Ishikawa (cell line): ENCODE measurements at regions not wholly inside any gene's neighbourhood (a gene's known extent, or its start where the extent isn't known, plus 50 kb on each side); places are given as distances from the start of the nearest gene placed in this dataset.

Source experiments
- CEBPB ChIP-seq: IDR thresholded peaks from 2 replicates; pipeline ENCODE4 v1.6.1; 2012
- CREB1 ChIP-seq: IDR thresholded peaks from 2 replicates; pipeline ENCODE4 v1.6.1; 2012; ENCODE audit warnings: low read depth
- EGR1 ChIP-seq: IDR thresholded peaks from 2 replicates; pipeline ENCODE4 v1.6.1; 2012
- EP300 ChIP-seq: IDR thresholded peaks from 2 replicates; pipeline ENCODE4 v1.6.1; 2012; ENCODE audit warnings: borderline replicate concordance
- FOXM1 ChIP-seq: IDR thresholded peaks from 2 replicates; pipeline ENCODE4 v1.6.1; 2012; ENCODE audit warnings: low read depth, borderline replicate concordance
- MAX ChIP-seq: IDR thresholded peaks from 2 replicates; pipeline ENCODE4 v1.6.1; 2012
- NFIC ChIP-seq: IDR thresholded peaks from 2 replicates; pipeline ENCODE4 v1.6.1; 2012
- RAD21 ChIP-seq: IDR thresholded peaks from 2 replicates; pipeline ENCODE4 v1.6.1; 2012; ENCODE audit warnings: low read depth
- REST ChIP-seq: IDR thresholded peaks from 2 replicates; pipeline ENCODE4 v1.6.1; 2012; ENCODE audit warnings: low read depth, mild to moderate bottlenecking
- TAF1 ChIP-seq: IDR thresholded peaks from 2 replicates; pipeline ENCODE4 v1.6.1; 2012; ENCODE audit warnings: low read depth, mild to moderate bottlenecking
- TCF12 ChIP-seq: IDR thresholded peaks from 2 replicates; pipeline ENCODE4 v1.6.1; 2012; ENCODE audit warnings: low read depth
- TEAD4 ChIP-seq: IDR thresholded peaks from 2 replicates; pipeline ENCODE4 v1.6.1; 2012
- USF1 ChIP-seq: IDR thresholded peaks from 2 replicates; pipeline ENCODE4 v1.6.1; 2012
- YY1 ChIP-seq: IDR thresholded peaks from 2 replicates; pipeline ENCODE4 v1.6.1; 2012; ENCODE audit warnings: low read depth
- ZBTB7A ChIP-seq: IDR thresholded peaks from 2 replicates; pipeline ENCODE4 v1.6.1; 2012; ENCODE audit warnings: low read depth

GRCh38 chr15:94027581-94027980 lies 203.8 kb upstream of the MCTP2 start:
- TF ChIP-seq TEAD4 (no peak), TCF12 (no peak), NFIC (no peak), TAF1 (no peak), MAX (no peak), FOXM1 (no peak), CEBPB (no peak), USF1 (no peak), YY1 (no peak), EP300 (no peak), RAD21 (no peak), EGR1 (no peak), REST (no peak)

GRCh38 chr15:94026458-94027304 lies 204.7 kb upstream of the MCTP2 start:
- TF ChIP-seq EGR1 = no peak
- TF ChIP-seq YY1 = no peak
- TF ChIP-seq MAX = no peak
- TF ChIP-seq TCF12 = no peak

GRCh38 chr15:94023531-94023930 lies 207.8 kb upstream of the MCTP2 start:
- TF ChIP-seq USF1 (no peak), CEBPB (no peak), FOXM1 (no peak), RAD21 (no peak), CREB1 (no peak), ZBTB7A (no peak), TAF1 (no peak), EP300 (no peak)

- TF ChIP-seq YY1 (no peak), FOXM1 (no peak), TEAD4 (no peak), TAF1 (no peak), RAD21 (no peak), EGR1 (no peak), NFIC (no peak), USF1 (no peak), REST (no peak), EP300 (no peak), CREB1 (no peak), MAX (no peak), ZBTB7A (no peak), TCF12 (no peak), CEBPB (no peak)
Observed at GRCh38 chr15:94021621-94022320, 209.6 kb upstream of the MCTP2 start.

- TF ChIP-seq CEBPB (no peak), NFIC (no peak), EP300 (no peak), RAD21 (no peak), MAX (no peak), EGR1 (no peak), TEAD4 (no peak), ZBTB7A (no peak), TCF12 (no peak)
Observed at GRCh38 chr15:94019062-94019461, 212.3 kb upstream of the MCTP2 start.
